Loucy (cell line): ENCODE measurements at regions not wholly inside any gene's neighbourhood (a gene's known extent, or its start where the extent isn't known, plus 50 kb on each side); places are given as distances from the start of the nearest gene placed in this dataset.

ENCODE experiments used
- H2AFZ ChIP-seq: fragments of 200-600 bp; sonication (generic); 2 replicates; pipeline ENCODE4 v1.6.0; 2016; ENCODE audit warnings: antibody characterized with exemption, mild to moderate bottlenecking, low read length, moderate library complexity
- H3F3A ChIP-seq: fragments of 200-600 bp; 2 replicates; pipeline ENCODE4 v1.6.0; 2016; ENCODE audit warnings: antibody characterized with exemption, low read depth, mild to moderate bottlenecking
- H3K27me3 ChIP-seq: fragments of 200-600 bp; sonication (generic); 2 replicates; pipeline ENCODE4 v1.6.1; 2014; ENCODE audit warnings: low read length, mild to moderate bottlenecking; ENCODE audit not compliant: insufficient read depth, poor library complexity, severe bottlenecking
- H3K36me3 ChIP-seq: fragments of 200-600 bp; sonication (generic); 2 replicates; pipeline ENCODE4 v1.6.1; 2016; ENCODE audit warnings: low read length; ENCODE audit not compliant: insufficient read depth
- H3K4me1 ChIP-seq: fragments of 200-600 bp; sonication (generic); 2 replicates; pipeline ENCODE4 v1.5.1; 2014; ENCODE audit warnings: low read length, mild to moderate bottlenecking; ENCODE audit not compliant: insufficient read depth, poor library complexity, severe bottlenecking
- H3K4me2 ChIP-seq: fragments of 200-600 bp; sonication (generic); 2 replicates; pipeline ENCODE4 v1.6.0; 2014; ENCODE audit warnings: antibody characterized with exemption, low read length, low read depth, mild to moderate bottlenecking; ENCODE audit not compliant: poor library complexity, severe bottlenecking
- H3K4me3 ChIP-seq: fragments of 200-600 bp; sonication (generic); 2 replicates; pipeline ENCODE4 v1.5.1; 2014; ENCODE audit warnings: low read length, mild to moderate bottlenecking, mixed read lengths; ENCODE audit not compliant: poor library complexity, severe bottlenecking
- H3K79me2 ChIP-seq: fragments of 200-600 bp; sonication (generic); 2 replicates; pipeline ENCODE4 v1.6.1; 2014; ENCODE audit warnings: low read length; ENCODE audit not compliant: insufficient read depth
- H3K9ac ChIP-seq: fragments of 200-600 bp; sonication (generic); 2 replicates; pipeline ENCODE4 v1.6.0; 2014; ENCODE audit warnings: mild to moderate bottlenecking, low read depth, low read length, moderate library complexity; ENCODE audit not compliant: poor library complexity, severe bottlenecking
- H3K9me2 ChIP-seq: fragments of 200-600 bp; sonication (generic); replicated peaks from 2 replicates; pipeline ENCODE4 v1.6.1; 2016; ENCODE audit warnings: low read depth, low read length, mixed read lengths
- H3K9me3 ChIP-seq: fragments of 200-600 bp; sonication (generic); 2 replicates; pipeline ENCODE4 v1.6.1; 2014; ENCODE audit warnings: mild to moderate bottlenecking, antibody characterized with exemption, low read length, low read depth; ENCODE audit not compliant: insufficient read depth
- H4K20me1 ChIP-seq: fragments of 200-600 bp; sonication (generic); 2 replicates; pipeline ENCODE4 v1.6.0; 2014; ENCODE audit warnings: antibody characterized with exemption, low read length, mild to moderate bottlenecking; ENCODE audit not compliant: insufficient read depth, poor library complexity, severe bottlenecking
- EZH2phosphoT487 ChIP-seq: fragments of 200-600 bp; IDR thresholded peaks from 2 replicates; pipeline ENCODE4 v1.6.1; 2018; ENCODE audit warnings: antibody characterized with exemption, mild to moderate bottlenecking, moderate library complexity, borderline replicate concordance
- TF ChIP-seq, protein P1 (sequence below): fragments of 200-600 bp; sonication (generic); conservative IDR thresholded peaks from 2 replicates; pipeline ENCODE4 v1.5.1; 2014; ENCODE audit warnings: mild to moderate bottlenecking, antibody characterized with exemption, low read length

DNA sequence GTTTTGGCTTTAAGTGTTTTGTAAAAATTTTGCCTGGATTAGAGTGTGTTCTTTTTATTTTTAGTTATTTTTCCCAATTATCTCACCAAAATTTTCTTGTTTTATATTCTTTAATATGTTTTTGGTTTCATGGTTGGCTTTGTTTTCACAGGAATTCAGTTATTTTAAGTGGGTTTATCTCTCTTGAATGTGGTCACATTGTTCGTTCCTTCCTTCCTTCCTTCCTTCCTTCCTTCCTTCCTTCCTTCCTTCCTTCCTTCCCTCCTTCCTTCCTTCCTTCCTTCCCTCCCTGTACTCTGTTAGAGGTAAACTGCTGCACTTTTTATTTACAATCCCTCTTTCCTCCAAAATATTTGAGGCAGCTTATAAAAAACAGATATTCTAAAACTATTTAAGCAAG, 672.9 kb upstream of the CITED2 start:
- Histone ChIP-seq H3K36me3 (no peaks in the 10 kb centered on the region), H3K4me3 (no peak overlapping the region), H3K9me2 (no peaks in the 10 kb centered on the region), H3F3A (no peaks in the 10 kb centered on the region), H3K79me2 (no peaks in the 10 kb centered on the region), H3K9me3 (no peaks in the 10 kb centered on the region), H2AFZ (no peak overlapping the region), H3K27me3 (no peaks in the 10 kb centered on the region), H3K4me1 (no peaks in the 10 kb centered on the region), H4K20me1 (no peaks in the 10 kb centered on the region), H3K9ac (no peak overlapping the region), H3K4me2 (no peak overlapping the region)
- TF ChIP-seq EZH2phosphoT487, result no peak
- TF ChIP-seq, protein P1, sequence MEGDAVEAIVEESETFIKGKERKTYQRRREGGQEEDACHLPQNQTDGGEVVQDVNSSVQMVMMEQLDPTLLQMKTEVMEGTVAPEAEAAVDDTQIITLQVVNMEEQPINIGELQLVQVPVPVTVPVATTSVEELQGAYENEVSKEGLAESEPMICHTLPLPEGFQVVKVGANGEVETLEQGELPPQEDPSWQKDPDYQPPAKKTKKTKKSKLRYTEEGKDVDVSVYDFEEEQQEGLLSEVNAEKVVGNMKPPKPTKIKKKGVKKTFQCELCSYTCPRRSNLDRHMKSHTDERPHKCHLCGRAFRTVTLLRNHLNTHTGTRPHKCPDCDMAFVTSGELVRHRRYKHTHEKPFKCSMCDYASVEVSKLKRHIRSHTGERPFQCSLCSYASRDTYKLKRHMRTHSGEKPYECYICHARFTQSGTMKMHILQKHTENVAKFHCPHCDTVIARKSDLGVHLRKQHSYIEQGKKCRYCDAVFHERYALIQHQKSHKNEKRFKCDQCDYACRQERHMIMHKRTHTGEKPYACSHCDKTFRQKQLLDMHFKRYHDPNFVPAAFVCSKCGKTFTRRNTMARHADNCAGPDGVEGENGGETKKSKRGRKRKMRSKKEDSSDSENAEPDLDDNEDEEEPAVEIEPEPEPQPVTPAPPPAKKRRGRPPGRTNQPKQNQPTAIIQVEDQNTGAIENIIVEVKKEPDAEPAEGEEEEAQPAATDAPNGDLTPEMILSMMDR, result no peak

DNA sequence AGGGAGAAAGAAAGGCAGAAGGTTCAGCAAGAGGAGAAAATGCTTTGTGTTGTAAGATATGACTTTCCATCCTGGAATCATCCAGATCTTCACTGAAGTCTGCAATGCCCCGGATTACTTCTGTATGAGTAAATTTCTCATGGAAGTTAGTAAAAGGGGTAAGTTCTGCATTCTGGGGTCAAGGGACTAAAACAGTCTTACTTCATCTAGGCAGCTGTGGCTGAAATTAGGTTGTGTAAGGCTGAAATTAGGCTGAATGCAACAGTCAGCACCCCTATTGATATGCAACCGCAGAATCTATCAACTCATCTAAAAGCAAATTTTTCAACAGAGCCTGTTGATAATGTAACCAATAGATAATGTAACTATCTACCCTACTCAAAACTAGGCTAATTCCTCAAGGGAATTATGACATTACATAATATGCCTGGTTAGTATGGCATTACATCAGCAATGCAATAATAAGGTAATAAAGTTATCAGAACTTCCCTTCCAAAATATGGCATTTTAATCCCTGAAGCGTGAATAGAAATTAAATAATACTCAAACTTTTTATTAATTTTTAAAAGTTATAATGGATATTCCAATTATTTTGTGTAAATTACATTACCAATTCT, 671.7 kb upstream of the CITED2 start:
- no peaks in the 10 kb centered on the region for H3K36me3 ChIP-seq
- no peaks in the 10 kb centered on the region for H3F3A ChIP-seq
- no peak overlapping the region for H3K4me3 ChIP-seq
- TF ChIP-seq, protein P1, result no peak
- TF ChIP-seq EZH2phosphoT487, result no peak
- no peak overlapping the region for H3K4me2 ChIP-seq
- H3K27me3 ChIP-seq, result no peaks in the 10 kb centered on the region
- H3K4me1 ChIP-seq, result no peaks in the 10 kb centered on the region
- H3K9me3 ChIP-seq, result no peaks in the 10 kb centered on the region
- H4K20me1 ChIP-seq, result no peaks in the 10 kb centered on the region
- H3K79me2 ChIP-seq, result no peaks in the 10 kb centered on the region
- H3K9ac ChIP-seq, result no peak overlapping the region
- no peak overlapping the region for H2AFZ ChIP-seq
- no peaks in the 10 kb centered on the region for H3K9me2 ChIP-seq

DNA sequence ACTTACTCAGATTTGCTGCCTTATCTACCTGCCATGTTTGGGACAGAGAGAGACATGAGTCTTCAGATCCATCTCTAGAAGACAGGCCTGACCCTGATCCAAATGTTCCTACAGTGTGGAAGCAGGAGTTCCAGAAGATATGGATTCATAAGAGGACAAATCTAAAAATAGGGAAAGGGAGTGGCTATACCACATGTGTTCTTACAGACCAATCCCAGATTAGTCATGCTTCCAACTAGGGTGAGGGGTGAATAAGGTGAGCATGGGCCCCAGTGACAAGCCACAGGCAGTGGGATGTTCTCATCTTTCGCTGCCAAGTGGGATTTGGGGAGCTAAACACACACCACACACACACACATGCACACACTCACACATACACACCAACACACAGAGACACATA, 670.7 kb upstream of the CITED2 start:
- Histone ChIP-seq H3K36me3 (no peaks in the 10 kb centered on the region), H2AFZ (no peak overlapping the region), H3K27me3 (no peaks in the 10 kb centered on the region), H3K4me2 (no peak overlapping the region), H4K20me1 (no peaks in the 10 kb centered on the region), H3K79me2 (no peaks in the 10 kb centered on the region), H3K9me2 (no peaks in the 10 kb centered on the region), H3F3A (no peaks in the 10 kb centered on the region), H3K4me3 (no peak overlapping the region), H3K9me3 (no peaks in the 10 kb centered on the region), H3K9ac (no peak overlapping the region), H3K4me1 (no peaks in the 10 kb centered on the region)
- no peak for TF ChIP-seq EZH2phosphoT487

DNA sequence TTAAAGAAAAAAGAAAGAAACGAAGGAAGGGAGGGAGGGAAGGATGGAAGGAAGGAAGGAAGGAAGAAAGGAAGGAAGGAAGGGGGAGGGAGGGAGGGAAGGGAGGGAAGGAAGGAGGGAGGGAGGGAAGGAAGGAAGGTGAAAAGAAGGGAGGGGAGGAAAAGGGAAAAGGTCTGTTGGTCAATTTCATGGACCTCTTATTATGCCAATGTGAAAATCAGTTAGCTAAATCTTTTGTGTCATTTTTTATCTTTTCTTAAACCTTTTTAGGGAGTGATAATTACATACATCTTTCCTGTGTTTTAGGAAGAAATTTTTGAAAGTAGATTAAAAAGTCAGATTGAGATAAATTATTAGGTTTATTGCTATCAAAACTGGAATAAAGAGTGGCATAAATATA, 670.2 kb upstream of the CITED2 start:
- H2AFZ ChIP-seq, result no peak overlapping the region

More for the DNA sequence above, 670.2 kb upstream of the CITED2 start:
- Histone ChIP-seq H3K9me2 (no peaks in the 10 kb centered on the region), H3F3A (no peaks in the 10 kb centered on the region), H3K9me3 (no peaks in the 10 kb centered on the region), H3K4me2 (no peak overlapping the region), H3K36me3 (no peaks in the 10 kb centered on the region), H3K9ac (no peak overlapping the region), H3K79me2 (no peaks in the 10 kb centered on the region), H3K4me1 (no peaks in the 10 kb centered on the region), H4K20me1 (no peaks in the 10 kb centered on the region), H3K4me3 (no peak overlapping the region), H3K27me3 (no peaks in the 10 kb centered on the region)
- TF ChIP-seq, protein P1, result no peak
- TF ChIP-seq EZH2phosphoT487, result no peak
